MM.1S (cell line): ENCODE measurements at regions not wholly inside any gene's neighbourhood (a gene's known extent, or its start where the extent isn't known, plus 50 kb on each side); places are given as distances from the start of the nearest gene placed in this dataset.

Experiments
- DNase-seq: peaks from one replicate; pipeline ENCODE4 v3.0.0-alpha.2; 2015
- H2AFZ ChIP-seq: fragments of 300-600 bp; sonication (generic); 2 replicates; pipeline ENCODE4 v1.6.0; 2016; ENCODE audit warnings: antibody characterized with exemption, low read length
- H3F3A ChIP-seq: fragments of 300-600 bp; sonication (generic); 2 replicates; pipeline ENCODE4 v1.6.1; 2016; ENCODE audit warnings: mild to moderate bottlenecking, antibody characterized with exemption, low read length, moderate library complexity, mixed read lengths; ENCODE audit not compliant: insufficient read depth
- H3K27ac ChIP-seq: fragments of 300-600 bp; sonication (generic); 2 replicates; pipeline ENCODE4 v1.5.1; 2016; ENCODE audit warnings: mild to moderate bottlenecking, low read length
- H3K27me3 ChIP-seq: fragments of 300-600 bp; sonication (generic); replicated peaks from 2 replicates; pipeline ENCODE4 v1.6.0; 2016; ENCODE audit warnings: low read length; ENCODE audit not compliant: insufficient read depth
- H3K36me3 ChIP-seq: fragments of 300-600 bp; sonication (generic); replicated peaks from 2 replicates; pipeline ENCODE4 v1.6.1; 2016; ENCODE audit warnings: mild to moderate bottlenecking, low read length, mixed read lengths; ENCODE audit not compliant: insufficient read depth
- H3K4me1 ChIP-seq: fragments of 300-600 bp; sonication (generic); 2 replicates; pipeline ENCODE4 v1.6.1; 2016; ENCODE audit warnings: low read length, mixed read lengths
- H3K4me2 ChIP-seq: fragments of 300-600 bp; sonication (generic); 2 replicates; pipeline ENCODE4 v1.6.0; 2016; ENCODE audit warnings: low read depth, low read length
- H3K4me3 ChIP-seq: fragments of 300-600 bp; sonication (generic); 2 replicates; pipeline ENCODE4 v1.5.1; 2016; ENCODE audit warnings: low read length, mixed read lengths
- H3K79me2 ChIP-seq: fragments of 300-600 bp; sonication (generic); 2 replicates; pipeline ENCODE4 v1.6.1; 2016; ENCODE audit warnings: mixed run types, low read length, mixed read lengths
- H3K9ac ChIP-seq: fragments of 300-600 bp; sonication (generic); 2 replicates; pipeline ENCODE4 v1.6.1; 2016; ENCODE audit warnings: low read length, mixed read lengths
- H3K9me2 ChIP-seq: fragments of 300-600 bp; sonication (generic); replicated peaks from 2 replicates; pipeline ENCODE4 v1.6.1; 2016; ENCODE audit warnings: mild to moderate bottlenecking, low read length, mixed read lengths; ENCODE audit not compliant: insufficient read depth
- H3K9me3 ChIP-seq: fragments of 300-600 bp; sonication (generic); replicated peaks from 2 replicates; pipeline ENCODE4 v1.6.1; 2016; ENCODE audit warnings: mild to moderate bottlenecking, low read length, mixed read lengths; ENCODE audit not compliant: insufficient read depth
- H4K20me1 ChIP-seq: fragments of 300-600 bp; sonication (generic); 2 replicates; pipeline ENCODE4 v1.6.1; 2016; ENCODE audit warnings: mild to moderate bottlenecking, low read length, moderate library complexity, mixed read lengths; ENCODE audit not compliant: insufficient read depth
- EZH2 ChIP-seq: fragments of 300-600 bp; sonication (generic); optimal IDR thresholded peaks from 2 replicates; pipeline ENCODE3; 2017; ENCODE audit warnings: low read depth, mild to moderate bottlenecking, antibody characterized with exemption, low read length, mixed read lengths
- EZH2phosphoT487 ChIP-seq: fragments of 300-600 bp; sonication (generic); IDR thresholded peaks from 2 replicates; pipeline ENCODE4 v1.6.1; 2018; ENCODE audit warnings: antibody characterized with exemption, low read length
- TF ChIP-seq, protein P1 (sequence below): fragments of 300-600 bp; sonication (generic); IDR thresholded peaks from 2 replicates; pipeline ENCODE4 v1.5.1; 2016; ENCODE audit warnings: antibody characterized with exemption, low read length, mixed read lengths

DNA sequence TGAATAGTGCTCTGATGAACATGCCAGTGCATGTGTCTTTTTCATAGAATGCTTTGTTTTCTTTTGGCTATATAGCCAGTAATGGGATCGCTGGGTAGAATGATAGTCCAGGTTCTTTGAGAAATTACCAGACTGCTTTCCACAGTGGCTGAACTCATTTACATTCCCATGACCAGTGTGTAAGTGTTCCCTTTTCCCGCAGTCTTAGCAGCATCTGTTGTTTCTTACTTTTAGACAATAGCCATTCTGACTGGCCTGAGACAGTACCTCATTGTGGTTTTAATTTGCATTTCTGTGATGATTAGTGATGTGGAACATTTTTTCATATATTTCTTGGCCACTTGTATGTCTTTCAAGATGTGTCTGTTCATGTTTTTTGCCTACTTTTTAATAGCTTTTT, 784.5 kb downstream of the USP25 start:
- Histone ChIP-seq H3K27ac (no peak overlapping the region), H3K9me3 (no peaks in the 10 kb centered on the region), H4K20me1 (no peaks in the 10 kb centered on the region), H3K4me3 (no peak overlapping the region), H3K27me3 (no peaks in the 10 kb centered on the region), H3K4me2 (no peak overlapping the region), H3K79me2 (no peaks in the 10 kb centered on the region), H3K36me3 (no peaks in the 10 kb centered on the region), H3K9ac (no peak overlapping the region), H2AFZ (no peak overlapping the region), H3F3A (no peaks in the 10 kb centered on the region), H3K9me2 (no peaks in the 10 kb centered on the region), H3K4me1 (no peaks in the 10 kb centered on the region)
- DNase-seq, result no peak
- TF ChIP-seq EZH2phosphoT487 (no peak), EZH2 (no peak)
- TF ChIP-seq, protein P1, sequence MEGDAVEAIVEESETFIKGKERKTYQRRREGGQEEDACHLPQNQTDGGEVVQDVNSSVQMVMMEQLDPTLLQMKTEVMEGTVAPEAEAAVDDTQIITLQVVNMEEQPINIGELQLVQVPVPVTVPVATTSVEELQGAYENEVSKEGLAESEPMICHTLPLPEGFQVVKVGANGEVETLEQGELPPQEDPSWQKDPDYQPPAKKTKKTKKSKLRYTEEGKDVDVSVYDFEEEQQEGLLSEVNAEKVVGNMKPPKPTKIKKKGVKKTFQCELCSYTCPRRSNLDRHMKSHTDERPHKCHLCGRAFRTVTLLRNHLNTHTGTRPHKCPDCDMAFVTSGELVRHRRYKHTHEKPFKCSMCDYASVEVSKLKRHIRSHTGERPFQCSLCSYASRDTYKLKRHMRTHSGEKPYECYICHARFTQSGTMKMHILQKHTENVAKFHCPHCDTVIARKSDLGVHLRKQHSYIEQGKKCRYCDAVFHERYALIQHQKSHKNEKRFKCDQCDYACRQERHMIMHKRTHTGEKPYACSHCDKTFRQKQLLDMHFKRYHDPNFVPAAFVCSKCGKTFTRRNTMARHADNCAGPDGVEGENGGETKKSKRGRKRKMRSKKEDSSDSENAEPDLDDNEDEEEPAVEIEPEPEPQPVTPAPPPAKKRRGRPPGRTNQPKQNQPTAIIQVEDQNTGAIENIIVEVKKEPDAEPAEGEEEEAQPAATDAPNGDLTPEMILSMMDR, result no peak

DNA sequence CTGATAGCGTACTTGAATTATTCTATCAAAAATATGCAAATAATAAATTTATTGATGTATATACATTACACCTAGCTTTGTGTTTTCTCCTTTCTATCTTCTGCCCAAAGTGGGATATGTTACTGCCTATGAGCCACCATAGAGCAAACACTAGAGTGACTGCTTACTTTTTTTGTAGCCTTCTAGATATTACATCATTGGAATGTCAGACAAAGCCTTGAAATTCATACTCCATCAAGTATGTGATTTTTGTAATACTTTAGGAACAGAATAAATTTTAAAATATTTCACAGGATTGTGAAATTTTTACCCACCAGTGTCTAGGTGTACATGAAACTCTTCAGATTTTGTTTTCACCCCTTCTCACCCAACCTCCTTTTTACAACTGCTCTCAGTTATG, 787.6 kb downstream of the USP25 start:
- H3K27me3 ChIP-seq, result no peaks in the 10 kb centered on the region
- H4K20me1 ChIP-seq, result no peaks in the 10 kb centered on the region
- no peaks in the 10 kb centered on the region for H3K9me2 ChIP-seq
- H3F3A ChIP-seq, result no peaks in the 10 kb centered on the region
- H3K36me3 ChIP-seq, result no peaks in the 10 kb centered on the region
- H3K79me2 ChIP-seq, result no peaks in the 10 kb centered on the region
- H3K9me3 ChIP-seq, result no peaks in the 10 kb centered on the region
- no peak for DNase-seq
- TF ChIP-seq EZH2phosphoT487, result no peak
- TF ChIP-seq, protein P1, result no peak
- no peak for TF ChIP-seq EZH2
- H3K9ac ChIP-seq, result no peak overlapping the region
- H3K27ac ChIP-seq, result no peak overlapping the region
- no peak overlapping the region for H3K4me2 ChIP-seq
- no peak overlapping the region for H2AFZ ChIP-seq
- no peak overlapping the region for H3K4me3 ChIP-seq
- no peaks in the 10 kb centered on the region for H3K4me1 ChIP-seq

DNA sequence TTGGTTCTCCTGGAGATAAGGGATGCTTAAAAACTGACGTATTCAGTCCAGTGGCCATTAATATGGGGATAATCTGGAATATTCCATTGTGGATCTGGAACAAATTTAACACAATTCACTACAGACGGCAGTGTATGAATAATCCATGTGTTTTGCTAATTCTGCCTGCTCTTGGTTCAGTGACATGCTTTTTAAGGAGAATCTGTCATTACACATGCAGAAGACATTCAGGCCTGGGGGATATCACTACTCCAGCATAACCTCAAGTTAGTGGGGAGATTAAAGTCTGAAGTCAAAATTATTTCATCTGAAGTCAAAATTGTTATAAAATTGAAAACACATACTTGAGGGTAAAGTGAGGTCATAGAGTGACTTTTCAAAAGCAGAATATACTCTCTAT, 789.3 kb downstream of the USP25 start:
- no peak overlapping the region for H2AFZ ChIP-seq

More for the DNA sequence above, 789.3 kb downstream of the USP25 start:
- Histone ChIP-seq H3K9ac (no peak overlapping the region), H3K9me2 (no peaks in the 10 kb centered on the region), H4K20me1 (no peaks in the 10 kb centered on the region), H3K4me1 (no peaks in the 10 kb centered on the region), H3K79me2 (no peaks in the 10 kb centered on the region), H3K27me3 (no peaks in the 10 kb centered on the region), H3K9me3 (no peaks in the 10 kb centered on the region), H3K36me3 (no peaks in the 10 kb centered on the region), H3K4me2 (no peak overlapping the region), H3K4me3 (no peak overlapping the region), H3F3A (no peaks in the 10 kb centered on the region), H3K27ac (no peak overlapping the region)
- DNase-seq, result no peak
- no peak for TF ChIP-seq EZH2
- TF ChIP-seq, protein P1, result no peak
- TF ChIP-seq EZH2phosphoT487, result no peak
